Forelimb muscle (tissue), 1 donor: ENCODE measurements at regions not wholly inside any gene's neighbourhood (a gene's known extent, or its start where the extent isn't known, plus 50 kb on each side); places are given as distances from the start of the nearest gene placed in this dataset.

Source experiments
- DNase-seq: peaks from one replicate; pipeline ENCODE4 v3.0.0-alpha.2; 2013; ENCODE audit warnings: low read depth

- no peak for DNase-seq
These were observed 65.1 kb upstream of the EPHA3 start for GRCh38 chr3:89042236-89042835.

- DNase-seq = no peak
These were observed 64.0 kb upstream of the EPHA3 start for GRCh38 chr3:89043406-89043932.

- no peak for DNase-seq
These were observed 60.8 kb upstream of the EPHA3 start for GRCh38 chr3:89046661-89047060.

GRCh38 chr3:89049119-89049518 is 58.3 kb upstream of the EPHA3 start:
- DNase-seq = no peak

- DNase-seq = no peak
These were observed 55.0 kb upstream of the EPHA3 start for GRCh38 chr3:89052386-89052785.

- no peak for DNase-seq
These were observed 50.0 kb upstream of the EPHA3 start for GRCh38 chr3:89057398-89057797.
